ENCODE measurements at regions not wholly inside any gene's neighbourhood (a gene's known extent, or its start where the extent isn't known, plus 50 kb on each side); places are given as distances from the start of the nearest gene placed in this dataset.
"Not testable (repeated sequence)": the region's sequence is repeated elsewhere in the genome, so short reads cannot be mapped to it uniquely, and the experiment has no call there.

- no peaks in the 10 kb centered on the region for H3K36me3 Mint-ChIP-seq (ENCODE audit: low read depth)
- no peaks in the 10 kb centered on the region for H3K4me1 Mint-ChIP-seq
- DNase-seq = no peak
- H3K4me3 Mint-ChIP-seq = no peak overlapping the region
- no peak for TF ChIP-seq CTCF (IDR thresholded peaks at IDR 0.05)
- no peaks in the 10 kb centered on the region for H3K27me3 Mint-ChIP-seq (ENCODE audit: low read depth, poor library complexity)
- no peaks in the 10 kb centered on the region for H3K9me3 Mint-ChIP-seq
- H3K27ac Mint-ChIP-seq = no peak overlapping the region
These were observed 950.6 kb downstream of the TBC1D32 start for GRCh38 chr6:120383681-120384080.

GRCh38 chr6:120378582-120379220 lies 955.6 kb downstream of the TBC1D32 start:
- DNase-seq = no peak
- H3K4me3 Mint-ChIP-seq = no peak overlapping the region

GRCh38 chr6:120373185-120373584 lies 961.1 kb downstream of the TBC1D32 start:
- Mint-ChIP-seq H3K27me3 (ENCODE audit: low read depth, poor library complexity) (peaks cover 4% of the 10 kb centered on the region), H3K4me3 (no peak overlapping the region), H3K27ac (no peak overlapping the region), H3K9me3 (no peaks in the 10 kb centered on the region), H3K4me1 (no peaks in the 10 kb centered on the region), H3K36me3 (ENCODE audit: low read depth) (no peaks in the 10 kb centered on the region)
- TF ChIP-seq CTCF (IDR thresholded peaks at IDR 0.05) = no peak
- DNase-seq = no peak

More at GRCh38 chr6:120378582-120379220, 955.6 kb downstream of the TBC1D32 start:
- no peak overlapping the region for H3K27ac Mint-ChIP-seq
- peak; percentile 56 for TF ChIP-seq CTCF (IDR thresholded peaks at IDR 0.05)
- no peaks in the 10 kb centered on the region for H3K27me3 Mint-ChIP-seq (ENCODE audit: low read depth, poor library complexity)
- no peaks in the 10 kb centered on the region for H3K9me3 Mint-ChIP-seq
- H3K4me1 Mint-ChIP-seq = no peaks in the 10 kb centered on the region
- H3K36me3 Mint-ChIP-seq (ENCODE audit: low read depth) = no peaks in the 10 kb centered on the region

- H3K9me3 Mint-ChIP-seq = peaks cover 41% of the 10 kb centered on the region
- no peak overlapping the region for H3K27ac Mint-ChIP-seq
- no peak overlapping the region for H3K4me3 Mint-ChIP-seq
- no peak for TF ChIP-seq CTCF (IDR thresholded peaks at IDR 0.05)
- H3K27me3 Mint-ChIP-seq (ENCODE audit: low read depth, poor library complexity) = peaks cover 4% of the 10 kb centered on the region
- H3K36me3 Mint-ChIP-seq (ENCODE audit: low read depth) = no peaks in the 10 kb centered on the region
- peak; percentile 25 for DNase-seq
- peaks cover 6% of the 10 kb centered on the region for H3K4me1 Mint-ChIP-seq
These were observed 970.9 kb downstream of the TBC1D32 start for GRCh38 chr6:120363429-120363828.

- H3K36me3 Mint-ChIP-seq (ENCODE audit: low read depth); H3K27ac Mint-ChIP-seq; DNase-seq; H3K27me3 Mint-ChIP-seq (ENCODE audit: low read depth, poor library complexity); H3K4me1 Mint-ChIP-seq; H3K4me3 Mint-ChIP-seq: not testable (repeated sequence)
- H3K9me3 Mint-ChIP-seq = peaks cover 50% of the 10 kb centered on the region
These were observed 975.7 kb downstream of the TBC1D32 start for GRCh38 chr6:120358535-120358934.

- no peak for DNase-seq
- H3K27me3 Mint-ChIP-seq (ENCODE audit: low read depth, poor library complexity) = peaks cover 4% of the 10 kb centered on the region
- no peak for TF ChIP-seq CTCF (IDR thresholded peaks at IDR 0.05)
- H3K36me3 Mint-ChIP-seq (ENCODE audit: low read depth) = no peaks in the 10 kb centered on the region
- H3K4me3 Mint-ChIP-seq = no peak overlapping the region
- H3K9me3 Mint-ChIP-seq = peaks cover 44% of the 10 kb centered on the region
- no peaks in the 10 kb centered on the region for H3K4me1 Mint-ChIP-seq
- no peak overlapping the region for H3K27ac Mint-ChIP-seq
These were observed 976.8 kb downstream of the TBC1D32 start for GRCh38 chr6:120357447-120357846.
